ENCODE measurements at regions not wholly inside any gene's neighbourhood (a gene's known extent, or its start where the extent isn't known, plus 50 kb on each side); places are given as distances from the start of the nearest gene placed in this dataset.

DNA sequence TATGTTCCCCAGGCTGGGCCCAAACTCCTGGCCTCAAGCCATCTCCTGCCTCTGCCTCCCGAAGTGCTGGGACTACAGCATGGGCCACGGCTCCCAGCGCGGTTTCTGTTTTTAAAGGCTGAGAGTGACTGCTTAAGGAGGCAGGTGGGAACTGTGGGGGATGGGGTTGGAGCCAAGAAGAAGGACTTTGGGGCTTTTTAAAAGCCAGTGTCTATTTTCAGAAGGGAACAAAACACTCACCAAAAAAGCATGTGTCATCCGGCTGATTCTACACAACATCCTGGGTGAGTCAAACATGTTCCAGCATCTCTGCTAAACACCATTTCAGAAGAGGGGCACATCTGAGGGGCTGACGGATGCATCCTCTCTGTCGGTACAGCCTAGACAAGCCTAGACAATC lies 824.5 kb downstream of the TYW1 start:
- Histone ChIP-seq H3K9me3 (ENCODE audit: low read depth, low read length) (no peaks in the 10 kb centered on the region), H3K36me3 (ENCODE audit: insufficient read depth, low read length) (no peaks in the 10 kb centered on the region), H3K9ac (ENCODE audit: insufficient read length) (no peak overlapping the region), H3K4me3 (no peak overlapping the region), H3K27ac (no peak overlapping the region)
- DNase-seq (ENCODE audit: low read depth, low spot score): no peak
- TF ChIP-seq FOXP2 (optimal IDR thresholded peaks at IDR 0.05; ENCODE audit: control extremely low read depth, extremely low read length, insufficient read depth): no peak
- TF ChIP-seq EZH2 (IDR thresholded peaks at IDR 0.05): no peak
- TF ChIP-seq POLR2AphosphoS5 (IDR thresholded peaks at IDR 0.05; ENCODE audit: borderline replicate concordance, low read depth, low read length): no peak

GRCh38 chr7:67823345-67823744 lies 826.7 kb downstream of the TYW1 start:
- Histone ChIP-seq H3K9ac (ENCODE audit: insufficient read length) (no peak overlapping the region), H3K9me3 (ENCODE audit: low read depth, low read length) (no peaks in the 10 kb centered on the region), H3K4me3 (no peak overlapping the region), H3K36me3 (ENCODE audit: insufficient read depth, low read length) (no peaks in the 10 kb centered on the region), H3K27ac (no peak overlapping the region)
- no peak for TF ChIP-seq POLR2AphosphoS5 (IDR thresholded peaks at IDR 0.05; ENCODE audit: borderline replicate concordance, low read depth, low read length)
- no peak for TF ChIP-seq FOXP2 (optimal IDR thresholded peaks at IDR 0.05; ENCODE audit: control extremely low read depth, extremely low read length, insufficient read depth)
- no peak for TF ChIP-seq EZH2 (IDR thresholded peaks at IDR 0.05)
- DNase-seq (ENCODE audit: low read depth, low spot score): no peak

DNA sequence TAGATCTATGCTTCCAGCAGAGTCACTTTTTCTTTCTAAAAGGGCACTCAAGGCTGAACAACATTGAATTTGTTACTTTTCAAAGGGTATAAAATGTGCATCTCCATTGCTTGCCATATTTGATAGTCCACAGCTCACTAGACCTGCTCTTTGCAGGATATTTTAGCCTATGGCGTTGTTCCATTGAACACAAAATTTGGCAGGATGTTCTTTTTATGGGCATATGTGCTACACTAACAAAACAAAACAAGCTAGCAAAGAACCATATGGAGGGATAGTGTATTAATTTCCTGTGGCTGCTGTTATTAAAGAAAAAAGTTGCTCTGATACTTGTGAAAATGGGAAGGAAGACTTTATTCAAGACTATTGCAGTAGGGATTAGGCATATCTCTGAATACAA lies 828.7 kb downstream of the TYW1 start:
- no peak overlapping the region for H3K4me3 ChIP-seq
- H3K9me3 ChIP-seq (ENCODE audit: low read depth, low read length): no peaks in the 10 kb centered on the region
- no peak overlapping the region for H3K27ac ChIP-seq
- TF ChIP-seq FOXP2 (optimal IDR thresholded peaks at IDR 0.05; ENCODE audit: control extremely low read depth, extremely low read length, insufficient read depth) (no peak), POLR2AphosphoS5 (IDR thresholded peaks at IDR 0.05; ENCODE audit: borderline replicate concordance, low read depth, low read length) (no peak), EZH2 (IDR thresholded peaks at IDR 0.05) (no peak)
- H3K36me3 ChIP-seq (ENCODE audit: insufficient read depth, low read length): no peaks in the 10 kb centered on the region
- H3K9ac ChIP-seq (ENCODE audit: insufficient read length): no peak overlapping the region
- DNase-seq (ENCODE audit: low read depth, low spot score): no peak

DNA sequence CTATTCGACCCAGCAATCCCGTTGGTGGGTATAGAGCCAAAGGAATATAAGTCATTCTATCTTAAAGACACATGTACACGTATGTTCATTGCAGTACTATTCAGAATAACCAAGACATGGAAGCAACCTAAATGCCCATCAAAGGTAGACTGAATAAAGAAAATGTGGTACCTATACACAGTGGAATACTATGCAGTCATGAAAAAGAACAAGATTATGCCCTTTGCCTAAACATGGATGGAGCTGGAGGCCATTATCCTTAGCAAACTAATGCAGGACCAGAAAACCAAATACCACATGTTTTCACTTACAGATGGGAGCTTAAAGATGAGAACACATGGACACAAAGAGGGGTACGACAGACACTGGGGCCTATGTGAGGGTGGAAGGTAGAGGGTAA lies 845.3 kb downstream of the TYW1 start:
- no peak overlapping the region for H3K27ac ChIP-seq
- DNase-seq (ENCODE audit: low read depth, low spot score): no peak
- TF ChIP-seq EZH2 (IDR thresholded peaks at IDR 0.05) (no peak), POLR2AphosphoS5 (IDR thresholded peaks at IDR 0.05; ENCODE audit: borderline replicate concordance, low read depth, low read length) (no peak), FOXP2 (optimal IDR thresholded peaks at IDR 0.05; ENCODE audit: control extremely low read depth, extremely low read length, insufficient read depth) (no peak)
- H3K9ac ChIP-seq (ENCODE audit: insufficient read length): no peak overlapping the region
- no peaks in the 10 kb centered on the region for H3K9me3 ChIP-seq (ENCODE audit: low read depth, low read length)
- no peaks in the 10 kb centered on the region for H3K36me3 ChIP-seq (ENCODE audit: insufficient read depth, low read length)
- H3K4me3 ChIP-seq: no peak overlapping the region

DNA sequence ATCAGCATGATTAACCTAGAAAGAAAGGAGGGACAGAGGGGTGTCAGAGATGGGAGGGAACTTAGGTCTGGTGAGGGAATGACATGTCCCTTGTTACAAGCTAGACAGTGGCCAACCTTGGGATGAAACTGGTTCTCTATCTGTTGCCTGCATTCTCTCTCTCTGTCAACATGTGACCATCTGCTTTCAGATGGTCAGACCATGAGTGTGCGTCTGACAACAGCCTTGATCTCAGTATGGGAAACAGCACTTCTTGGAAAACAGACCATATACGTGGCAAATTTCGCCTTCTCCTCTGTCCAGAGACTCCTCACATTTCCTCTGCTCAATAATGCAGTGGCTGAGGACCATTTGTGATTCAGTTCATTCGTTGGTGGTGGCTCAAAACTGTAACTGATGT lies 845.9 kb downstream of the TYW1 start:
- TF ChIP-seq EZH2 (IDR thresholded peaks at IDR 0.05) (no peak), POLR2AphosphoS5 (IDR thresholded peaks at IDR 0.05; ENCODE audit: borderline replicate concordance, low read depth, low read length) (no peak), FOXP2 (optimal IDR thresholded peaks at IDR 0.05; ENCODE audit: control extremely low read depth, extremely low read length, insufficient read depth) (no peak)
- Histone ChIP-seq H3K4me3 (no peak overlapping the region), H3K9me3 (ENCODE audit: low read depth, low read length) (no peaks in the 10 kb centered on the region), H3K9ac (ENCODE audit: insufficient read length) (no peak overlapping the region), H3K27ac (no peak overlapping the region), H3K36me3 (ENCODE audit: insufficient read depth, low read length) (no peaks in the 10 kb centered on the region)
- no peak for DNase-seq (ENCODE audit: low read depth, low spot score)

- no peak for TF ChIP-seq EZH2 (IDR thresholded peaks at IDR 0.05)
- no peak for TF ChIP-seq FOXP2 (optimal IDR thresholded peaks at IDR 0.05; ENCODE audit: control extremely low read depth, extremely low read length, insufficient read depth)
- TF ChIP-seq POLR2AphosphoS5 (IDR thresholded peaks at IDR 0.05; ENCODE audit: borderline replicate concordance, low read depth, low read length): no peak
- no peaks in the 10 kb centered on the region for H3K36me3 ChIP-seq (ENCODE audit: insufficient read depth, low read length)
- no peak overlapping the region for H3K4me3 ChIP-seq
- no peaks in the 10 kb centered on the region for H3K9me3 ChIP-seq (ENCODE audit: low read depth, low read length)
- no peak for DNase-seq (ENCODE audit: low read depth, low spot score)
- no peak overlapping the region for H3K9ac ChIP-seq (ENCODE audit: insufficient read length)
- H3K27ac ChIP-seq: no peak overlapping the region
Observed at GRCh38 chr7:67843001-67843565, 846.5 kb downstream of the TYW1 start.

DNA sequence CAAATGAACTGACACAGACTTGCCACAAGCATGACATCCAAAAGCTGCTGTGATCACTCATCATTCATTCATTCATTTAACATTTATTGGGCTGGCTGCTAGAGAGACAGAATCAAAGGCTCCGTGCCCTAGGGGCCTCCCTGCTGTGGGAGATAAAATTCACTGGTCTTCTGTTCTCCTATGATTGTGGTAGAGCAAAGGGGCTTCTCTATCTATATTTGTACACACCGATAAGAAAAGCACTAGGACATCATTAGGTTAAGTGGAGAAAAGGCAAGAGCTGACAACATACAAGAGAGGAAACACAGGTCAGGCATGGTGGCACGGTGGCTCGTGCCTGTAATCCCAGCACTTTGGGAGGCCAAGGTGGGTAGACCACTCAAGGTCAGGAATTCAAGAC lies 847.0 kb downstream of the TYW1 start:
- Histone ChIP-seq H3K9ac (ENCODE audit: insufficient read length) (no peak overlapping the region), H3K27ac (no peak overlapping the region), H3K9me3 (ENCODE audit: low read depth, low read length) (no peaks in the 10 kb centered on the region), H3K4me3 (no peak overlapping the region), H3K36me3 (ENCODE audit: insufficient read depth, low read length) (no peaks in the 10 kb centered on the region)
- TF ChIP-seq POLR2AphosphoS5 (IDR thresholded peaks at IDR 0.05; ENCODE audit: borderline replicate concordance, low read depth, low read length): no peak
- no peak for TF ChIP-seq EZH2 (IDR thresholded peaks at IDR 0.05)
- no peak for TF ChIP-seq FOXP2 (optimal IDR thresholded peaks at IDR 0.05; ENCODE audit: control extremely low read depth, extremely low read length, insufficient read depth)
- no peak for DNase-seq (ENCODE audit: low read depth, low spot score)

DNA sequence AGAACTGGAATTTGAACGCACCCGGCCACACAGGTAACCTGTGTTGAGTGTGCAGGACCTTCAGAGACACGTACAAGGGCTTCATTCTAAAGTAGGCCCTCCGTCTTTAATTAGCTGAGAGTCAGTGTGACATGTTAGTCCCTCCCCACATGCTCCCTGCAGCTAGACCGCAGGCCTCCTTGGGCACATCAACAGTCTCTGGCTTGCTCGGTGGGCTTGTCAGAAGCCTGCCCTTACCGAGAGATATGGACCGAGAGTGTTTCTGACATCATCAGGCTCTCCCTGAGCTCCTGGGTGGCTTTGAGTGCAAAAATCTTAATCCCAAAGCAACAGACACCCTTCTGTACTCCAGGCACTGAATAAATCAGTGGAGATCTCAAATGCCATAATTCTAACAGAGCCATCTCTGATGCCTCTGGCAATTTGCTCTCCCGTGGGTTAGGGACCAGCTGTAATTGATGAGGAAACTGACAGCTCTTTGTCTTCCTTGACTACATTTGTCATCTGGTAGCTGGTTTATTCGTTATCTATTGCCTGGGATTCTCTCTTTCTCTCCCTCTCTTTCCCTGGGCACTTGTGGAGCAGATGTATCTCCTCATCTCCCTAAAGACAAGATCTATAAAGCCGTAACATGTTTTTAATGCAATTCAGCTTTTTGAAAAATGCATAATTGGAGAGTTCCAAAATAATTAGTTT lies 850.6 kb downstream of the TYW1 start:
- H3K9me3 ChIP-seq (ENCODE audit: low read depth, low read length): no peaks in the 10 kb centered on the region
- no peak overlapping the region for H3K9ac ChIP-seq (ENCODE audit: insufficient read length)
- TF ChIP-seq FOXP2 (optimal IDR thresholded peaks at IDR 0.05; ENCODE audit: control extremely low read depth, extremely low read length, insufficient read depth): no peak
- TF ChIP-seq POLR2AphosphoS5 (IDR thresholded peaks at IDR 0.05; ENCODE audit: borderline replicate concordance, low read depth, low read length): no peak
- no peaks in the 10 kb centered on the region for H3K36me3 ChIP-seq (ENCODE audit: insufficient read depth, low read length)
- H3K4me3 ChIP-seq: no peak overlapping the region
- no peak for DNase-seq (ENCODE audit: low read depth, low spot score)
- H3K27ac ChIP-seq: no peak overlapping the region
